ENCODE measurements at regions not wholly inside any gene's neighbourhood (a gene's known extent, or its start where the extent isn't known, plus 50 kb on each side); places are given as distances from the start of the nearest gene placed in this dataset.

DNA sequence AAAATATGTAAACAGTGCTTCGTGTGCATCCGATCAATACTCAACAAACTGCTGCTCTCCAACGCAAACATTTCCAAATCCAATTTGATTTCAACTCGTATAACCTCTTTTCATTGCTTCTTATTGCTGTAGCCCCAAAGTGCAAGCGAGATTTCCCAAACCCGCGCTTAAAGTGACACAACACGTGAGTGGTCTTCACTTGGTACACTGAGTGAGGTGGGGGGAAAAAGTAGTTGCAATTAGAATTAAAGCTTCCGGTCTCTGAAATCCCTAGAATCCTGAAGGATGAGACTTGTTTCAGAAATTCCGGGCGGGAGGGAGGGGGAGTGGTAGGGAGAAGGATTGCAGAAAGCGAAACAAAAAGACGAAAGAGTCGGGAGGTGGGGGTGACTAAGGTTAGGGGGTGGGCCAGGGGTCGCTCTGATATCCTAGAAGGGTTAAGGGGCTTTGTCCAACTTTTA lies 387.5 kb downstream of the BCAT1 start:
- TF ChIP-seq, protein P1, sequence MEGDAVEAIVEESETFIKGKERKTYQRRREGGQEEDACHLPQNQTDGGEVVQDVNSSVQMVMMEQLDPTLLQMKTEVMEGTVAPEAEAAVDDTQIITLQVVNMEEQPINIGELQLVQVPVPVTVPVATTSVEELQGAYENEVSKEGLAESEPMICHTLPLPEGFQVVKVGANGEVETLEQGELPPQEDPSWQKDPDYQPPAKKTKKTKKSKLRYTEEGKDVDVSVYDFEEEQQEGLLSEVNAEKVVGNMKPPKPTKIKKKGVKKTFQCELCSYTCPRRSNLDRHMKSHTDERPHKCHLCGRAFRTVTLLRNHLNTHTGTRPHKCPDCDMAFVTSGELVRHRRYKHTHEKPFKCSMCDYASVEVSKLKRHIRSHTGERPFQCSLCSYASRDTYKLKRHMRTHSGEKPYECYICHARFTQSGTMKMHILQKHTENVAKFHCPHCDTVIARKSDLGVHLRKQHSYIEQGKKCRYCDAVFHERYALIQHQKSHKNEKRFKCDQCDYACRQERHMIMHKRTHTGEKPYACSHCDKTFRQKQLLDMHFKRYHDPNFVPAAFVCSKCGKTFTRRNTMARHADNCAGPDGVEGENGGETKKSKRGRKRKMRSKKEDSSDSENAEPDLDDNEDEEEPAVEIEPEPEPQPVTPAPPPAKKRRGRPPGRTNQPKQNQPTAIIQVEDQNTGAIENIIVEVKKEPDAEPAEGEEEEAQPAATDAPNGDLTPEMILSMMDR (IDR thresholded peaks at IDR 0.05), result no peak
- TF ChIP-seq POLR2AphosphoS5 (IDR thresholded peaks at IDR 0.05; ENCODE audit: low read depth, low read length), result no peak

Data from Panc1 (cell line).